ENCODE measurements at regions not wholly inside any gene's neighbourhood (a gene's known extent, or its start where the extent isn't known, plus 50 kb on each side); places are given as distances from the start of the nearest gene placed in this dataset.

- Histone ChIP-seq H3K4me3 (no peak overlapping the region), H3K27me3 (no peaks in the 10 kb centered on the region), H3K36me3 (no peaks in the 10 kb centered on the region), H3K27ac (no peak overlapping the region), H3K4me1 (peaks cover 0 to 10% (median 0%) of the 10 kb centered on the region in 4 donors), H3K9me3 (peaks cover 0 to 12% (median 0%) of the 10 kb centered on the region in 4 donors)
- peak in 1 of 2 donors; percentile 19 for DNase-seq
- intact Hi-C loops (cut with DNase I; ENCODE audit: low total_unique reads): no loop called here
- TF ChIP-seq CTCF (IDR thresholded peaks at IDR 0.05) (no peak), POLR2A (IDR thresholded peaks at IDR 0.05) (no peak), POLR2AphosphoS5 (IDR thresholded peaks at IDR 0.05) (no peak)
- 85 to 92% (median 90%) methylated on average over 6 of the region's 6 CpGs for WGBS, 5 donors
Measured at GRCh38 chr1:177820213-177820612, 149.6 kb downstream of the SEC16B start.

- no peak overlapping the region for H3K4me3 ChIP-seq
- H3K27me3 ChIP-seq: no peaks in the 10 kb centered on the region
- peaks cover 0 to 12% (median 0%) of the 10 kb centered on the region in 4 donors for H3K9me3 ChIP-seq
- H3K27ac ChIP-seq: peak overlapping the region in 2 of 5 donors; percentile 20 to 25
- intact Hi-C loops (cut with DNase I; ENCODE audit: low total_unique reads): no loop called here
- no peaks in the 10 kb centered on the region for H3K36me3 ChIP-seq
- TF ChIP-seq CTCF (IDR thresholded peaks at IDR 0.05): no peak
- TF ChIP-seq EP300 (IDR thresholded peaks at IDR 0.05): no peak
- TF ChIP-seq POLR2A (IDR thresholded peaks at IDR 0.05): no peak
- no peak for TF ChIP-seq POLR2AphosphoS5 (IDR thresholded peaks at IDR 0.05)
- H3K4me1 ChIP-seq: peaks cover 0 to 10% (median 0%) of the 10 kb centered on the region in 4 donors
- peak in 1 of 2 donors; percentile 17 for DNase-seq
- WGBS, 5 donors: 30 to 48% (median 42%) methylated on average over 7 of the region's 7 CpGs
Measured at GRCh38 chr1:177817937-177818875, 151.7 kb downstream of the SEC16B start.

- WGBS, 5 donors: 94 to 99% (median 95%) methylated on average over 13 of the region's 13 CpGs
Measured at GRCh38 chr1:177812650-177813049, 157.2 kb downstream of the SEC16B start.

GRCh38 chr1:177812144-177812543 lies 157.7 kb downstream of the SEC16B start:
- peaks cover 0 to 12% (median 0%) of the 10 kb centered on the region in 4 donors for H3K9me3 ChIP-seq
- H3K36me3 ChIP-seq: no peaks in the 10 kb centered on the region
- no peaks in the 10 kb centered on the region for H3K4me1 ChIP-seq
- 64 to 82% (median 80%) methylated on average over 3 of the region's 3 CpGs for WGBS, 5 donors
- H3K27ac ChIP-seq: no peak overlapping the region
- no peak overlapping the region for H3K4me3 ChIP-seq
- H3K27me3 ChIP-seq: no peaks in the 10 kb centered on the region
- DNase-seq: no peak
- intact Hi-C loops (cut with DNase I; ENCODE audit: low total_unique reads): no loop called here
- TF ChIP-seq EP300 (IDR thresholded peaks at IDR 0.05) (no peak), CTCF (IDR thresholded peaks at IDR 0.05) (no peak), POLR2AphosphoS5 (IDR thresholded peaks at IDR 0.05) (no peak), POLR2A (IDR thresholded peaks at IDR 0.05) (no peak)

More at GRCh38 chr1:177812650-177813049, 157.2 kb downstream of the SEC16B start:
- Histone ChIP-seq H3K27ac (no peak overlapping the region), H3K4me3 (no peak overlapping the region), H3K9me3 (peaks cover 0 to 12% (median 0%) of the 10 kb centered on the region in 4 donors), H3K27me3 (no peaks in the 10 kb centered on the region), H3K36me3 (no peaks in the 10 kb centered on the region), H3K4me1 (peaks cover 0 to under 1% (median 0%) of the 10 kb centered on the region in 4 donors)
- intact Hi-C loops (cut with DNase I; ENCODE audit: low total_unique reads): no loop called here
- no peak for DNase-seq
- TF ChIP-seq POLR2AphosphoS5 (IDR thresholded peaks at IDR 0.05) (no peak), CTCF (IDR thresholded peaks at IDR 0.05) (no peak), POLR2A (IDR thresholded peaks at IDR 0.05) (no peak), EP300 (IDR thresholded peaks at IDR 0.05) (no peak)
